GM23248 (cell line): ENCODE measurements at regions not wholly inside any gene's neighbourhood (a gene's known extent, or its start where the extent isn't known, plus 50 kb on each side); places are given as distances from the start of the nearest gene placed in this dataset.
A peak's percentile ranks its signal among the peaks of the same experiment; 100 is the strongest.

Experiments
- DNase-seq: peaks from one replicate; pipeline ENCODE4 v3.0.0-alpha.2; 2015
- H2AFZ ChIP-seq: fragments of 200-600 bp; sonication (generic); 2 replicates; pipeline ENCODE4 v1.6.1; 2016; ENCODE audit warnings: antibody characterized with exemption
- H3F3A ChIP-seq: fragments of 200-600 bp; sonication (generic); 2 replicates; pipeline ENCODE4 v1.6.1; 2016; ENCODE audit warnings: mild to moderate bottlenecking, antibody characterized with exemption, mixed run types; ENCODE audit not compliant: insufficient read depth
- H3K27ac ChIP-seq: fragments of 200-600 bp; sonication (generic); 2 replicates; pipeline ENCODE4 v1.5.1; 2016; ENCODE audit warnings: mild to moderate bottlenecking
- H3K27me3 ChIP-seq: fragments of 200-600 bp; sonication (generic); replicated peaks from 2 replicates; pipeline ENCODE4 v1.6.1; 2016; ENCODE audit warnings: mild to moderate bottlenecking; ENCODE audit not compliant: insufficient read depth
- H3K36me3 ChIP-seq: fragments of 200-600 bp; sonication (generic); 2 replicates; pipeline ENCODE4 v1.6.1; 2016; ENCODE audit warnings: low read depth, mild to moderate bottlenecking
- H3K4me1 ChIP-seq: fragments of 200-600 bp; sonication (generic); 2 replicates; pipeline ENCODE4 v1.6.1; 2016; ENCODE audit warnings: mild to moderate bottlenecking; ENCODE audit not compliant: insufficient read depth
- H3K4me2 ChIP-seq: fragments of 200-600 bp; sonication (generic); one replicate; pipeline ENCODE4 v1.6.1; 2016; ENCODE audit warnings: mild to moderate bottlenecking; ENCODE audit not compliant: unreplicated experiment
- H3K4me3 ChIP-seq: fragments of 200-600 bp; sonication (generic); 2 replicates; pipeline ENCODE4 v1.5.1; 2016; ENCODE audit warnings: mild to moderate bottlenecking
- H3K79me2 ChIP-seq: fragments of 200-600 bp; sonication (generic); 2 replicates; pipeline ENCODE4 v1.6.1; 2016; ENCODE audit warnings: mild to moderate bottlenecking; ENCODE audit not compliant: insufficient read depth
- H3K9ac ChIP-seq: fragments of 200-600 bp; sonication (generic); 2 replicates; pipeline ENCODE4 v1.6.1; 2016; ENCODE audit warnings: mild to moderate bottlenecking
- H3K9me2 ChIP-seq: fragments of 200-600 bp; sonication (generic); 2 replicates; pipeline ENCODE4 v1.6.1; 2016; ENCODE audit warnings: mixed run types, mild to moderate bottlenecking, moderate library complexity; ENCODE audit not compliant: insufficient read depth
- H3K9me3 ChIP-seq: fragments of 200-600 bp; sonication (generic); one replicate; pipeline ENCODE4 v1.6.1; 2017; ENCODE audit warnings: low read depth
- H4K20me1 ChIP-seq: fragments of 200-600 bp; sonication (generic); 2 replicates; pipeline ENCODE4 v1.6.0; 2016; ENCODE audit not compliant: insufficient read depth
- EZH2 ChIP-seq: fragments of 200-600 bp; sonication (generic); IDR thresholded peaks from 2 replicates; pipeline ENCODE4 v1.6.1; 2018; ENCODE audit warnings: antibody characterized with exemption, mild to moderate bottlenecking; ENCODE audit not compliant: insufficient read depth, poor library complexity, severe bottlenecking
- EZH2phosphoT487 ChIP-seq: fragments of 200-600 bp; sonication (generic); IDR thresholded peaks from 2 replicates; pipeline ENCODE4 v1.6.1; 2018; ENCODE audit warnings: antibody characterized with exemption, moderate library complexity, mild to moderate bottlenecking, low read depth; ENCODE audit not compliant: insufficient read depth
- WGBS, 2 experiments: methylation state at CpG; one replicate each; pipeline ENCODE4 v1.1.6; 2015 to 2017; ENCODE audit warnings: low lambda C conversion rate in 2 of 2, low coverage in 1 of 2; ENCODE audit errors: missing lambda C conversion rate in 2 of 2; 5-methylcytosine and 5-hydroxymethylcytosine counted together
- in situ Hi-C: fragments of 300-500 bp; cut with MboI; formaldehyde crosslinking; loops from 2 replicates; pipeline ENCODE4 v1.15.0; 2020

GRCh38 chr9:18327121-18327520, 146.8 kb upstream of the ADAMTSL1 start:
- DNase-seq = peak; percentile 27
- in situ Hi-C loops = no loop called here
- 67 to 77% methylated on average over 3 of the region's 3 CpGs for WGBS, 2 experiments

GRCh38 chr9:18330401-18331309, 143.3 kb upstream of the ADAMTSL1 start:
- no peak overlapping the region for H3K9ac ChIP-seq
- TF ChIP-seq EZH2phosphoT487 (no peak), EZH2 (no peak)
- H3K27ac ChIP-seq = no peak overlapping the region
- in situ Hi-C loops = no loop called here
- no peaks in the 10 kb centered on the region for H3F3A ChIP-seq
- DNase-seq = no peak
- H4K20me1 ChIP-seq = no peaks in the 10 kb centered on the region
- H3K36me3 ChIP-seq = no peaks in the 10 kb centered on the region
- H2AFZ ChIP-seq = no peak overlapping the region
- 89 to 95% methylated on average over 4 of the region's 4 CpGs for WGBS, 2 experiments
- H3K4me3 ChIP-seq = no peak overlapping the region
- H3K27me3 ChIP-seq = no peaks in the 10 kb centered on the region
- H3K4me1 ChIP-seq = 0 out of 2 replicates have a peak, but pooled peaks cover 4% of the 10 kb centered on the region
- no peak overlapping the region for H3K4me2 ChIP-seq
- H3K79me2 ChIP-seq = no peaks in the 10 kb centered on the region
- H3K9me3 ChIP-seq = no peaks in the 10 kb centered on the region
- H3K9me2 ChIP-seq = no peaks in the 10 kb centered on the region; the same call in 1 of the 2 replicates

More at GRCh38 chr9:18327121-18327520, 146.8 kb upstream of the ADAMTSL1 start:
- Histone ChIP-seq H3K9ac (no peak overlapping the region), H3K79me2 (no peaks in the 10 kb centered on the region), H2AFZ (no peak overlapping the region), H3K4me3 (no peak overlapping the region), H3K9me3 (no peaks in the 10 kb centered on the region), H3K4me2 (no peak overlapping the region), H3K27me3 (no peaks in the 10 kb centered on the region), H3F3A (no peaks in the 10 kb centered on the region), H3K4me1 (0 out of 2 replicates have a peak, but pooled peaks cover 4% of the 10 kb centered on the region), H3K27ac (no peak overlapping the region), H4K20me1 (no peaks in the 10 kb centered on the region), H3K9me2 (no peaks in the 10 kb centered on the region; the same call in 1 of the 2 replicates), H3K36me3 (no peaks in the 10 kb centered on the region)
- TF ChIP-seq EZH2phosphoT487 (no peak), EZH2 (no peak)

GRCh38 chr9:18331310-18331684, 142.7 kb upstream of the ADAMTSL1 start:
- Histone ChIP-seq H3K4me1 (0 out of 2 replicates have a peak, but pooled peaks cover 4% of the 10 kb centered on the region), H3K79me2 (no peaks in the 10 kb centered on the region), H3F3A (no peaks in the 10 kb centered on the region), H3K9me2 (no peaks in the 10 kb centered on the region; the same call in 1 of the 2 replicates), H3K36me3 (no peaks in the 10 kb centered on the region), H3K9ac (no peak overlapping the region), H3K4me3 (no peak overlapping the region), H3K27me3 (no peaks in the 10 kb centered on the region), H4K20me1 (no peaks in the 10 kb centered on the region), H3K27ac (no peak overlapping the region), H3K4me2 (no peak overlapping the region), H3K9me3 (no peaks in the 10 kb centered on the region), H2AFZ (no peak overlapping the region)
- no peak for DNase-seq
- in situ Hi-C loops = no loop called here
- TF ChIP-seq EZH2phosphoT487 (no peak), EZH2 (no peak)

GRCh38 chr9:18331808-18332209, 142.1 kb upstream of the ADAMTSL1 start:
- Histone ChIP-seq H3K27ac (no peak overlapping the region), H3K9ac (no peak overlapping the region)

More at GRCh38 chr9:18331808-18332209, 142.1 kb upstream of the ADAMTSL1 start:
- Histone ChIP-seq H3K36me3 (no peaks in the 10 kb centered on the region), H3K4me1 (0 out of 2 replicates have a peak, but pooled peaks cover 2% of the 10 kb centered on the region), H2AFZ (no peak overlapping the region), H4K20me1 (no peaks in the 10 kb centered on the region), H3K4me3 (no peak overlapping the region), H3K9me3 (no peaks in the 10 kb centered on the region), H3K79me2 (no peaks in the 10 kb centered on the region), H3F3A (no peaks in the 10 kb centered on the region), H3K27me3 (no peaks in the 10 kb centered on the region), H3K9me2 (no peaks in the 10 kb centered on the region; the same call in 1 of the 2 replicates), H3K4me2 (no peak overlapping the region)
- in situ Hi-C loops = no loop called here
- TF ChIP-seq EZH2 = no peak
- TF ChIP-seq EZH2phosphoT487 = no peak
- no peak for DNase-seq
- WGBS, 2 experiments = 87 to 89% methylated on average over 1 of the region's 1 CpG
